Smooth muscle cell (in vitro differentiated cells): ENCODE measurements at regions not wholly inside any gene's neighbourhood (a gene's known extent, or its start where the extent isn't known, plus 50 kb on each side); places are given as distances from the start of the nearest gene placed in this dataset.
"Not testable (repeated sequence)": the region's sequence is repeated elsewhere in the genome, so short reads cannot be mapped to it uniquely, and the experiment has no call there.

ENCODE experiments used
- DNase-seq: peaks from one replicate; lab custom pipeline; 2025; ENCODE audit not compliant: unreplicated experiment; lab: John Stamatoyannopoulos, UW
- H2AFZ ChIP-seq: fragments of 200-600 bp; sonication (generic); 2 replicates; pipeline ENCODE4 v1.6.0; 2016; ENCODE audit warnings: antibody characterized with exemption, low read depth, mild to moderate bottlenecking
- H3F3A ChIP-seq: fragments of 200-600 bp; sonication (generic); 2 replicates; pipeline ENCODE4 v1.6.0; 2017; ENCODE audit warnings: antibody characterized with exemption, low read depth
- H3K27ac ChIP-seq: fragments of 200-600 bp; sonication (generic); 2 replicates; pipeline ENCODE4 v1.5.1; 2016; ENCODE audit warnings: low read depth, mild to moderate bottlenecking
- H3K27me3 ChIP-seq: fragments of 200-600 bp; sonication (generic); 2 replicates; pipeline ENCODE4 v1.6.1; 2016; ENCODE audit warnings: low read depth, mild to moderate bottlenecking
- H3K36me3 ChIP-seq: fragments of 200-600 bp; sonication (generic); 2 replicates; pipeline ENCODE4 v1.5.1; 2016; ENCODE audit warnings: low read depth
- H3K4me1 ChIP-seq: fragments of 200-600 bp; sonication (generic); 2 replicates; pipeline ENCODE4 v1.5.1; 2016; ENCODE audit warnings: low read depth
- H3K4me2 ChIP-seq: fragments of 200-600 bp; sonication (generic); 2 replicates; pipeline ENCODE4 v1.6.0; 2016; ENCODE audit warnings: mild to moderate bottlenecking
- H3K4me3 ChIP-seq: fragments of 200-600 bp; sonication (generic); 2 replicates; pipeline ENCODE4 v1.5.1; 2016; ENCODE audit warnings: mild to moderate bottlenecking
- H3K79me2 ChIP-seq: fragments of 200-600 bp; sonication (generic); 2 replicates; pipeline ENCODE4 v1.6.0; 2016; ENCODE audit warnings: low read depth, mild to moderate bottlenecking
- H3K9ac ChIP-seq: fragments of 200-600 bp; sonication (generic); 2 replicates; pipeline ENCODE4 v1.6.0; 2016; ENCODE audit warnings: low read depth
- H3K9me3 ChIP-seq: fragments of 200-600 bp; sonication (generic); replicated peaks from 2 replicates; pipeline ENCODE4 v1.5.1; 2016; ENCODE audit warnings: low read depth
- H4K20me1 ChIP-seq: fragments of 200-600 bp; sonication (generic); 2 replicates; pipeline ENCODE4 v1.6.0; 2016; ENCODE audit warnings: low read depth
- CTCF ChIP-seq: fragments of 200-600 bp; sonication (generic); IDR thresholded peaks from 2 replicates; pipeline ENCODE4 v1.5.1; 2017; ENCODE audit warnings: borderline replicate concordance, mild to moderate bottlenecking, antibody characterized with exemption; ENCODE audit not compliant: insufficient read depth, poor library complexity, severe bottlenecking
- WGBS: methylation state at CpG from one replicate; pipeline ENCODE4 v1.1.7; 2016; ENCODE audit warnings: low lambda C conversion rate; 5-methylcytosine and 5-hydroxymethylcytosine counted together

- no peak overlapping the region for H3K4me3 ChIP-seq
- H3K9me3 ChIP-seq, result no peaks in the 10 kb centered on the region
- H3K79me2 ChIP-seq, result no peaks in the 10 kb centered on the region
- no peaks in the 10 kb centered on the region for H4K20me1 ChIP-seq
- H2AFZ ChIP-seq, result no peak overlapping the region
- no peaks in the 10 kb centered on the region for H3K36me3 ChIP-seq
- no peak overlapping the region for H3K9ac ChIP-seq
- WGBS, result 78% methylated on average over 5 of the region's 5 CpGs
- no peaks in the 10 kb centered on the region for H3K27me3 ChIP-seq
- no peak overlapping the region for H3K4me2 ChIP-seq
- DNase-seq, result no peak
- H3K4me1 ChIP-seq, result no peaks in the 10 kb centered on the region
- H3F3A ChIP-seq, result peaks cover 4% of the 10 kb centered on the region
- H3K27ac ChIP-seq, result no peak overlapping the region
- TF ChIP-seq CTCF, result no peak
Measured at GRCh38 chrX:3440981-3441380, 94.5 kb upstream of the MXRA5 start.

- H3F3A ChIP-seq, H3K9me3 ChIP-seq, H3K27me3 ChIP-seq, H3K9ac ChIP-seq, H3K36me3 ChIP-seq, H3K4me2 ChIP-seq, H3K4me3 ChIP-seq, H4K20me1 ChIP-seq, H3K27ac ChIP-seq, H3K79me2 ChIP-seq, DNase-seq, H3K4me1 ChIP-seq, H2AFZ ChIP-seq: not testable (repeated sequence)
- WGBS, result 94% methylated on average over 22 of the region's 25 CpGs
Measured at GRCh38 chrX:3435916-3436315, 89.5 kb upstream of the MXRA5 start.

DNA sequence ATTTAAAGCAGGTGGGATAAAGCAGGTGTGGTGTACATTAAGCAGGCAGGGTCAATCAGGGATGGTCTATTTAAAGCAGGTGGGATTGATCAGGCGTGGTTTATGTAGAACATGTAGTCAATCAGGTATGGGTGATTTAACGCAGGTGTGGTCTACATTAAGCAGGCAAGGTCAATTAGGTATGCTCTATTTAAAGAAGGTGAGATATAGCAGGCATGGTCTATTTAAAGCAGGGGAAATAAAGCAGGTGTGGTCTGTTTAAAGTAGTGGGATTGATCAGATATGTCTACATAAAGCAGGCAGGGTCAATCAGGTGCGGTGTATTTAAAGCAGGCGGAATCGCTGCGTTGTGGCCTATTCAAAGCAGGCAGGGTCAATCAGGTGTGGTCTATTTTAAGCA, 88.6 kb upstream of the MXRA5 start:
- Histone ChIP-seq H3K4me3 (no peak overlapping the region), H2AFZ (no peak overlapping the region), H3K27me3 (no peaks in the 10 kb centered on the region), H3K9ac (no peak overlapping the region), H3K9me3 (no peaks in the 10 kb centered on the region), H3K36me3 (no peaks in the 10 kb centered on the region), H3K27ac (no peak overlapping the region), H3F3A (no peaks in the 10 kb centered on the region), H3K4me1 (no peaks in the 10 kb centered on the region), H3K4me2 (no peak overlapping the region), H3K79me2 (no peaks in the 10 kb centered on the region), H4K20me1 (no peaks in the 10 kb centered on the region)
- whole genome bisulfite sequencing, result 87% methylated on average over 6 of the region's 6 CpGs
- TF ChIP-seq CTCF, result no peak
- DNase-seq, result no peak

DNA sequence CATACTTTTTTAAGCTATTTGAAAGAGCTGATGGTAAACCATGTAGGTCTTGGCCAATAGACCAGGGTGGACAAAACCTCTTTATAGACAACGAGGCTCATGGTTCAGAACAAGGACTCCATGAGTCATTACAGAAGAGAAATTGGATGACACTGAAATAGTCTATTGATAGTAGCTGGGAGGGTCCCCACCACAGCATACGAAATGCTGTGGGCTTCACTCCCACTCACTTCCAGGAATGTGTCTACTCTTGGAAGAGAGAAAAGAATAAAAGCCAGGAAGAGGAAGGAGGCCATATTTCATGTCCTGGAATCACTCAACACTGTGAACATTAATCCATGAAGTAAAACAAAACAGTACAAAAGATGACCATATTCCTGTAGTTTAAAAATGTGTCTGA, 82.3 kb upstream of the MXRA5 start:
- H3K36me3 ChIP-seq, result no peaks in the 10 kb centered on the region
- TF ChIP-seq CTCF, result no peak
- H3K9me3 ChIP-seq, result no peaks in the 10 kb centered on the region
- no peak overlapping the region for H2AFZ ChIP-seq
- no peaks in the 10 kb centered on the region for H3K79me2 ChIP-seq
- no peak overlapping the region for H3K4me3 ChIP-seq
- H3K4me1 ChIP-seq, result no peaks in the 10 kb centered on the region
- DNase-seq, result no peak
- H4K20me1 ChIP-seq, result no peaks in the 10 kb centered on the region
- H3K27ac ChIP-seq, result no peak overlapping the region
- no peaks in the 10 kb centered on the region for H3F3A ChIP-seq
- H3K4me2 ChIP-seq, result no peak overlapping the region
- 39% methylated on average over 2 of the region's 2 CpGs for WGBS
- H3K27me3 ChIP-seq, result no peaks in the 10 kb centered on the region
- H3K9ac ChIP-seq, result no peak overlapping the region
